Esophagus (tissue), 2 donors: ENCODE measurements at regions not wholly inside any gene's neighbourhood (a gene's known extent, or its start where the extent isn't known, plus 50 kb on each side); places are given as distances from the start of the nearest gene placed in this dataset.
"Not testable (repeated sequence)": the region's sequence is repeated elsewhere in the genome, so short reads cannot be mapped to it uniquely, and the experiment has no call there.

Experiments
- H3K27ac ChIP-seq, 2 donors: one replicate each; pipeline ENCODE4 v1.5.1; 2013; ENCODE audit warnings: low read depth in 2 of 2, mild to moderate bottlenecking in 2 of 2, inconsistent platforms in 1 of 2, low read length in 1 of 2, moderate library complexity in 1 of 2
- H3K27me3 ChIP-seq, 2 donors: one replicate each; pipeline ENCODE4 v1.6.1; 2013; ENCODE audit warnings: low read length in 2 of 2, control low read depth in 1 of 2, mild to moderate bottlenecking in 1 of 2; ENCODE audit not compliant: insufficient read depth in 2 of 2, control insufficient read depth in 1 of 2
- H3K36me3 ChIP-seq, 2 donors: one replicate each; pipeline ENCODE4 v1.6.1; 2013; ENCODE audit warnings: low read length in 1 of 2; ENCODE audit not compliant: control insufficient read depth in 2 of 2, insufficient read depth in 2 of 2
- H3K4me1 ChIP-seq, 2 donors: one replicate each; pipeline ENCODE4 v1.6.1; 2013; ENCODE audit warnings: low read length in 1 of 2; ENCODE audit not compliant: control insufficient read depth in 2 of 2, insufficient read depth in 2 of 2
- H3K4me3 ChIP-seq, 2 donors: one replicate each; pipeline ENCODE4 v1.5.1; 2013; ENCODE audit warnings: low read length in 2 of 2, mild to moderate bottlenecking in 2 of 2, low read depth in 1 of 2, moderate library complexity in 1 of 2
- H3K9me3 ChIP-seq, 2 donors: one replicate each; pipeline ENCODE4 v1.6.1; 2013; ENCODE audit warnings: mild to moderate bottlenecking in 2 of 2, low read depth in 1 of 2, low read length in 1 of 2, moderate library complexity in 1 of 2; ENCODE audit not compliant: control insufficient read depth in 2 of 2, insufficient read depth in 1 of 2
- WGBS, 2 donors: extraction: QIAGEN DNeasy Blood & Tissue Kit; methylation state at CpG; one replicate each; pipeline ENCODE4 v1.1.7; 2013; 5-methylcytosine and 5-hydroxymethylcytosine counted together
- donor health status: healthy with polysubstance abuse.
- donor health status: Bipolar disorder and iron deficiency.

DNA sequence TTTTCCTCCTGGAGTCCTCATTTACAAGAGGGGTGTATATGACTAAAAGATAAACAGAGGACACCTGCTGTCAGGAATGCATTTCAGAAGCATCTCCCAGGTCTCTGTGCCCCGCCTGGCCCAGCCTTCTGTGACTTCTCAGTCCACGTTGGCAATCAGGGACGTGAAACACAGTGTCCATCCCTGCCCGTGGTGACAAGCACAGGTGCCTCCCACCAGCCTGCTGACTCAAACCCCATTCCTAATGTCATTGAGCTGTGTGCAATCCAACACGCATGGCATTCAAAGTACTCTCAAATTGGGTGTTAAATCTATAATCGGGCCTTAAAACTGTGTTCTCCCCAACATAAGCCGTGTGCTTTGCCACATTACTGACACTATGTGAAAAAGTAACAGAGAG, 343.2 kb downstream of the EIPR1 start:
- 71 to 74% methylated on average over 7 of the region's 7 CpGs for WGBS, 2 donors
- H3K9me3 ChIP-seq: peaks cover 0 to 2% of the 10 kb centered on the region in 2 donors
- no peaks in the 10 kb centered on the region for H3K36me3 ChIP-seq
- no peaks in the 10 kb centered on the region for H3K27me3 ChIP-seq
- peaks cover 0 to 3% of the 10 kb centered on the region in 2 donors for H3K4me1 ChIP-seq
- no peak overlapping the region for H3K27ac ChIP-seq
- H3K4me3 ChIP-seq: no peak overlapping the region

DNA sequence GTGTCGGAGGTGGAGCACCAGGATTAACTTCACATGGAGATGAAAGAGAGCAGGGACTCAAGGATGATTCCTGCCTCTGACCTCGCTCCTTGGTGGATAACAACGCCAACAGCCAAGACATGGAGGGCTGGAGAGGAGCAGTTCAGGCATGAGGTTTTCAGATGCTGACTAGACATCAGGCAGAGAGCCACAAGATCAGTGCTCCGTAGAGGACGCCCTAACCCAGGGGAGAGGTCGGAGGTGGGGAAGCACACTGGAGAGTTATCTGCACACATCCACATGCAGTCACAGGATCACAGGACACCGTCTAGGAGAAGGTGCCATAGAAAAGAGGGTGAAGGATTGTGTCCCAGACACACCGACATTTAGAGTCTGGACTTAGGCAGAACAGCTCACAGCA, 344.3 kb downstream of the EIPR1 start:
- no peaks in the 10 kb centered on the region for H3K36me3 ChIP-seq
- 77 to 84% methylated on average over 8 of the region's 8 CpGs for WGBS, 2 donors
- H3K4me1 ChIP-seq: peaks cover 0 to 3% of the 10 kb centered on the region in 2 donors
- peaks cover 0 to 2% of the 10 kb centered on the region in 2 donors for H3K9me3 ChIP-seq
- H3K27me3 ChIP-seq: no peaks in the 10 kb centered on the region
- H3K27ac ChIP-seq: no peak overlapping the region
- H3K4me3 ChIP-seq: no peak overlapping the region

DNA sequence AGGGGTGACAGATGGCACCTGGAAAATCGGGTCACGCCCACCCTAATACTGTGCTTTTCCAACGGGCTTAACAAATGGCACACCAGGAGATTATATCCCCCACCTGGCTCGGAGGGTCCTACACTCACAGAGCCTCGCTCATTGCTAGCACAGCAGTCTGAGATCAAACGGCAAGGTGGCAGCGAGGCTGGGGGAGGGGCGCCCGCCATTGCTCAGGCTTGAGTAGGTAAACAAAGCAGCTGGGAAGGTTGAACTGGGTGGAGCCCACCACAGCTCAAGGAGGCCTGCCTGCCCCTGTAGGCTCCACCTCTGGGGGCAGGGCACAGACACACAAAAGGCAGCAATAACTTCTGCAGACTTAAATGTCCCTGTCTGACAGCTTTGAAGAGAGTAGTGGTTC, 346.8 kb downstream of the EIPR1 start:
- H3K4me3 ChIP-seq, H3K27ac ChIP-seq, H3K36me3 ChIP-seq, H3K9me3 ChIP-seq, H3K4me1 ChIP-seq, H3K27me3 ChIP-seq: not testable (repeated sequence)
- 52 to 63% methylated on average over 9 of the region's 9 CpGs for WGBS, 2 donors

DNA sequence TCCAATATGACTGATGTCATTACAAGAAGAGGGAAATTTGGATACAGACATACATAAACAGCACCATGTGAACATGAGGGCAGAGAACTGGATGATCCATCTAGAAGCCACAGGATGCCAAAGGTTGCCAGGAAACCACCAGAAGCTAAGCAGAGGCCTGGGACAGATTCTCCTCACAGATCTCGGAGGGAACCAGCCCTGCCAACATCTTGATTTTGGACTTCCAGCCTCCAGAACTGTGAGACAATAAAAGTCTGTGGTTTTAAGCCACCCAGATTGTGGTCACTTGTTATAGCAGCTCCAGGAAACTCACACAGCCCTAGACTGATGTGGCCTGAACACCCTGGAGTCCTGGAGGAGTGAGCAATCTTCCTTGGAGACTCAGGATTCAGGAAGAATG, 351.6 kb downstream of the EIPR1 start:
- Histone ChIP-seq H3K9me3 (peaks cover 0 to 2% of the 10 kb centered on the region in 2 donors), H3K4me3 (no peak overlapping the region), H3K27ac (no peak overlapping the region), H3K36me3 (no peaks in the 10 kb centered on the region), H3K4me1 (no peaks in the 10 kb centered on the region), H3K27me3 (no peaks in the 10 kb centered on the region)
- 74 to 83% methylated on average over 1 of the region's 1 CpG for WGBS, 2 donors

DNA sequence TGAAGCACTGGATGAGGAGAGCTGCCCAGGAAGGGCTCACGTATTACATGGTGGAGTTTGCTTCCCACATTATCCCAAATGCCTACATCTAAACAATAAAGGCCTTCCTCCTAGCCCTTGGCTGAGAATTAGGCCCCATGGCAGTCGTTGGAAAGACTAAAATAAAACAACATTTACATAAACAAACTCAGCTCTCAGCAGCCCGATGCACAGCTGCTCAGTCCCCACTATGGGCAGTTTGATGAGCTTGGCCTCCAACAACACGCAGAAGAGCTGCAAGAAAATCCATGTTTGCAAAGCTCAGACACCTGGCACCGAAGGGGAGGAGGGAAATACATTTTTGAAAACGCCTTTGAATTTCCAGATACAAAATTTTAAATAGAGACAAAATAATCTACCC, 352.4 kb downstream of the EIPR1 start:
- H3K9me3 ChIP-seq: peaks cover 0 to 2% of the 10 kb centered on the region in 2 donors
- WGBS, 2 donors: 39 to 44% methylated on average over 6 of the region's 6 CpGs
- no peaks in the 10 kb centered on the region for H3K27me3 ChIP-seq
- H3K4me3 ChIP-seq: no peak overlapping the region
- no peaks in the 10 kb centered on the region for H3K4me1 ChIP-seq
- H3K36me3 ChIP-seq: no peaks in the 10 kb centered on the region
- no peak overlapping the region for H3K27ac ChIP-seq

DNA sequence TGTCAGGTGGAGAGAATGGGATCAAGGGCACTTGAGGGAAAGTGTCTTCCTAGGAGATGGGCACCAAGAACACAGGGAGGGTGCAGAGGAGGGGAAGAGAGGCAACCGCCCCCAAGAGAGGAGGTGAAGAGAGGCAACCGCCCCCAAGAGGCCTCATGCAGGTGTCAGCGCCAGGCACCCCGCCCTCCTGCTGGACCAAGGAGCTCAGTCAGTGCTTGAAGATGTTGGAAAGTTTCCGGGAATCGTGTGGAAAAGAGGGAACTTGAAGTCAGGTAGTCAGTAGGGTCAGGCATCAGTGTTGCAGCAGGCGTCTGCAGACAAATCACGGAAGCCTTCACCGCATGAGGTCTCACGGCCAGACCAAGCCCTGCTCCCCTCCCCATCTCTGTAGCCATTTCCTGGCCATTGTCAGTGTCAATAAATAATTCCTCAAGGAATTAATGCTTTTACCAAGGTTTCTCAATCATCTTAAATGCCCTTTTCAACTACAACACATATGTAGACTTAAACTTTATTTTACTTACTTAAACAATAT, 353.1 kb downstream of the EIPR1 start:
- Histone ChIP-seq H3K36me3 (no peaks in the 10 kb centered on the region), H3K9me3 (peaks cover 0 to 2% of the 10 kb centered on the region in 2 donors), H3K27me3 (no peaks in the 10 kb centered on the region), H3K27ac (no peak overlapping the region), H3K4me1 (no peaks in the 10 kb centered on the region), H3K4me3 (no peak overlapping the region)
- WGBS, 2 donors: 80% methylated on average over 10 of the region's 10 CpGs

DNA sequence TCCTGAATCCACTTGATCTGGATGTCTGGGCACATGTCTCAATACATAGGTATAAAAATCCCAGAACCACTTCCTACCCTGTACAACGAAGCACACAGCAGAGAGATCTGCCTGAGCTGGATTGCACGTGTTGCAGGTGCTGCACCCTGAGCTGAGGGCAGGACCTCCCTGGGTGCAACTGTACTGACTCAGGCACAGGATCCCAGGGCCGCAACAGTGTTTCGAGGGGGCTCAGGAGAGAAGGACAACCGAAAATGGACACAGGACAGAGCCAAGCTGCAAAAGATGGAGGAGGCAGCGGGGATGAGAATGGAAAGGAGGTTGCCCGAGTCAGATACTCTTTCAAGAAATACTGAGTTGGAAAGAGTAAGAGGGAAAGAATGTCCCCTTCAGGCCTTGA, 354.1 kb downstream of the EIPR1 start:
- Histone ChIP-seq H3K4me1 (no peaks in the 10 kb centered on the region), H3K9me3 (peaks cover 0 to 2% of the 10 kb centered on the region in 2 donors), H3K4me3 (no peak overlapping the region), H3K27me3 (no peaks in the 10 kb centered on the region), H3K36me3 (no peaks in the 10 kb centered on the region), H3K27ac (no peak overlapping the region)
- 86 to 87% methylated on average over 7 of the region's 7 CpGs for WGBS, 2 donors

DNA sequence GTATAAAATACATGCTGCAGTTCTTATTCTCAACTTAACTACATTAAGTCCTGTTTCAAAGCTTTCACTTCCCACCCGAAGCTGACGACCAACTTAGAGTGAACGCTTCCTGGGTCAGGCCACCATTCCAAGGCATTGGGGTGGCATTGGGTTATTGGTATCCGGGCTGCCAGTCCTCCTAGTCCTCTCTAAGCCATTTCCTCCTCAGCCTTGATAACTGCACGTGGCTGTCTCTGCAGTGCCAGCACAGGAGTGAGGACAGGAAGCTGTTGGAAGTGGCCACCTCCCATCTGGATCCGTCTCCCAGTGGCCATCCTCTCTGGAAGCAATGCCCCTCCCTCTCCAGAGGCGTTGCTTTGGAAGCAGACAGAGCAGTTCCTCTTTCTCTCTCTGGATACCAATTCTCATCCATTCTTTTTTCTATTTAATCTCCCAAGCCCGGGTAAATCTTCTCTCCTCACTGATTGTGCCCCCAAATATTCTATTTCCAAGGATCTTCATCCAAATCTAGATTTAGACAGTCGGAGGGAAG, 354.7 kb downstream of the EIPR1 start:
- Histone ChIP-seq H3K27ac (no peak overlapping the region), H3K9me3 (peaks cover 0 to 2% of the 10 kb centered on the region in 2 donors), H3K4me1 (no peaks in the 10 kb centered on the region), H3K36me3 (no peaks in the 10 kb centered on the region), H3K27me3 (no peaks in the 10 kb centered on the region), H3K4me3 (no peak overlapping the region)
- WGBS, 2 donors: 73% methylated on average over 9 of the region's 9 CpGs

DNA sequence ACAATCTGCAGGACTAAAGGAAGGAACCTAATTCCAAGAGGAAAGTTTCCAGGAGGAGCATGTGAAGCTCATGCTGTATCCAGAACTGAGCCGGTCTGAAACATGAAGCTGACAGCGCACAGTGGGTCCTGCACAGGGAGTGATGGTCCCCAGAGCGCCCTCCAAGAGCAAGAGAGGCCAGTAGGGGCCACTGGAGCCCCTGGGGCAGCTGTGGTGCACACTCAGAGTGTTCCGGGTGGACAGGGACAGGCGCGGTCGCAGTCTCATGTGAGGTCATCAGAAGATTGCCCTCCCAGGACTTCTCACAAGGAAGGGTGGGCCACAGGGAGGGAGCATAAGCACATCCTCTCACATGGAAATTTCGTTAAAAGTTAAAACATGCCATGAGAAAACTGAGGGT, 355.9 kb downstream of the EIPR1 start:
- H3K36me3 ChIP-seq: no peaks in the 10 kb centered on the region
- H3K27me3 ChIP-seq: no peaks in the 10 kb centered on the region
- no peaks in the 10 kb centered on the region for H3K4me1 ChIP-seq
- H3K27ac ChIP-seq: no peak overlapping the region
- no peak overlapping the region for H3K4me3 ChIP-seq
- WGBS, 2 donors: 81 to 86% methylated on average over 8 of the region's 8 CpGs
- peaks cover 0 to 2% of the 10 kb centered on the region in 2 donors for H3K9me3 ChIP-seq

DNA sequence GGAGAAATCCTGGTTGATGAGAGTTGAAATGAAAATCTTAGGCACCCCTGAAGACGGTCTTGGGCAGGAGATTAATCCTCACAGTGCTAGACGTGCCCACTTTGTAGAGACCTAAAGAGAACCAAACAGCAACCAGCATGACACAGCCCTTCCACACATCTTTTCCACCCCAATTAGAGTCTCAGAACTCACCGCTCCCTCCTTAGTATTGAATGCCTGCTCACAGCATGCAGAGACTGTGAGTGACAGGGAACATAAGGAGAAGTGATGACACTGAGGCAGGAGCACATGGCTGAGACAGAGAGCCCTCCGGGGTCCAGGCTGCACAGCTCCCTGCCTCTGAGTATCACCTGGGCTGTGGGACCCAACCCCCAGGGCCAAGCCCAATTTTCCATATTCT, 367.6 kb downstream of the EIPR1 start:
- Histone ChIP-seq H3K36me3 (no peaks in the 10 kb centered on the region), H3K27me3 (peaks cover 0 to 2% of the 10 kb centered on the region in 2 donors), H3K9me3 (peaks cover 0 to 4% of the 10 kb centered on the region in 2 donors), H3K4me1 (no peaks in the 10 kb centered on the region), H3K4me3 (no peak overlapping the region), H3K27ac (no peak overlapping the region)
- WGBS, 2 donors: 80 to 82% methylated on average over 4 of the region's 4 CpGs
